Sigmoid colon (tissue), 4 donors: ENCODE measurements at regions not wholly inside any gene's neighbourhood (a gene's known extent, or its start where the extent isn't known, plus 50 kb on each side); places are given as distances from the start of the nearest gene placed in this dataset.

Source experiments
- POLR2A ChIP-seq, 2 donors: fragments of 450-650 bp; IDR thresholded peaks; one replicate each; pipeline ENCODE4 v1.6.1; 2016; ENCODE audit warnings: antibody characterized with exemption in 2 of 2, mild to moderate bottlenecking in 2 of 2, moderate library complexity in 2 of 2
- POLR2AphosphoS5 ChIP-seq, 4 donors: sonication (generic); formaldehyde crosslinking; IDR thresholded peaks; one replicate each; pipeline ENCODE4 v1.6.1; 2017; ENCODE audit warnings: antibody characterized with exemption in 4 of 4
- TF ChIP-seq, protein P1 (sequence below), 4 experiments: fragments of 450-650 bp in 3 of 4; fragments of 200-600 bp in 1 of 4; IDR thresholded peaks; one replicate each; pipeline ENCODE4 v1.5.1; 2016 to 2019; ENCODE audit warnings: antibody characterized with exemption in 4 of 4, mild to moderate bottlenecking in 3 of 4, moderate library complexity in 2 of 4

DNA sequence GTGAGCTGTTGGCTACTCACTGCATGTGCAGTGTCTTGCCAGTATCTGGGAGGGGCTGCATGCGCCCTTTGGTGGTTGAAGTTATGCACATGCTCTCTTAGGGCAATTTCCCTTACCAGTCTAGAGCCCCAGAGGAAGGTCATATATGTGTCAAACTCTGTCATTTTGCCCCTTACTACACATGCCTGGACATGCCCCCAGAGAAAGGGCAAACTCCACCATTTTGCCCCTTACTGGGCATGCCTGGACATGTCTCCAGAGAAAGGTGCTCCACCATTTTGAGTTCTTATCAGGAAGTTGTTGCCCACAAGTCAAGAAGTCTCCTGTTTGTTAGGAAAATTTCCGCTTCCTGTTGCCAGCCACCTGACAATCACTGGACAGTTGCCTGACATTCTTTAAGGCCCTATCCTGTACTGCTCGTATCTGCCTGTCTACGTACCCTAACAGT, 56.4 kb upstream of the PLAC8 start:
- TF ChIP-seq POLR2A (IDR thresholded peaks at IDR 0.05) (no peak), POLR2AphosphoS5 (IDR thresholded peaks at IDR 0.05) (no peak)
- TF ChIP-seq, protein P1, sequence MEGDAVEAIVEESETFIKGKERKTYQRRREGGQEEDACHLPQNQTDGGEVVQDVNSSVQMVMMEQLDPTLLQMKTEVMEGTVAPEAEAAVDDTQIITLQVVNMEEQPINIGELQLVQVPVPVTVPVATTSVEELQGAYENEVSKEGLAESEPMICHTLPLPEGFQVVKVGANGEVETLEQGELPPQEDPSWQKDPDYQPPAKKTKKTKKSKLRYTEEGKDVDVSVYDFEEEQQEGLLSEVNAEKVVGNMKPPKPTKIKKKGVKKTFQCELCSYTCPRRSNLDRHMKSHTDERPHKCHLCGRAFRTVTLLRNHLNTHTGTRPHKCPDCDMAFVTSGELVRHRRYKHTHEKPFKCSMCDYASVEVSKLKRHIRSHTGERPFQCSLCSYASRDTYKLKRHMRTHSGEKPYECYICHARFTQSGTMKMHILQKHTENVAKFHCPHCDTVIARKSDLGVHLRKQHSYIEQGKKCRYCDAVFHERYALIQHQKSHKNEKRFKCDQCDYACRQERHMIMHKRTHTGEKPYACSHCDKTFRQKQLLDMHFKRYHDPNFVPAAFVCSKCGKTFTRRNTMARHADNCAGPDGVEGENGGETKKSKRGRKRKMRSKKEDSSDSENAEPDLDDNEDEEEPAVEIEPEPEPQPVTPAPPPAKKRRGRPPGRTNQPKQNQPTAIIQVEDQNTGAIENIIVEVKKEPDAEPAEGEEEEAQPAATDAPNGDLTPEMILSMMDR (IDR thresholded peaks at IDR 0.05), result no peak
